Neural cell (in vitro differentiated cells): ENCODE measurements at regions not wholly inside any gene's neighbourhood (a gene's known extent, or its start where the extent isn't known, plus 50 kb on each side); places are given as distances from the start of the nearest gene placed in this dataset.

Experiments
- H2AFZ ChIP-seq: fragments of 200-600, 300-800 bp; sonication (generic), shearing (Covaris generic); 2 replicates; pipeline ENCODE4 v1.6.0; 2014; ENCODE audit warnings: low read depth, mild to moderate bottlenecking, antibody characterized with exemption, low read length, moderate library complexity
- H3F3A ChIP-seq: fragments of 200-600 bp; shearing (Covaris generic); 2 replicates; pipeline ENCODE4 v1.6.1; 2016; ENCODE audit warnings: mild to moderate bottlenecking, moderate library complexity, mixed read lengths, antibody characterized with exemption, low read length; ENCODE audit not compliant: insufficient read depth, poor library complexity, severe bottlenecking
- H3K27ac ChIP-seq: fragments of 200-600, 300-800 bp; sonication (generic), shearing (Covaris generic); 2 replicates; pipeline ENCODE4 v1.5.1; 2014; ENCODE audit warnings: mild to moderate bottlenecking, low read length, moderate library complexity
- H3K27me3 ChIP-seq: fragments of 300-800, 200-600 bp; sonication (generic), shearing (Covaris generic); 2 replicates; pipeline ENCODE4 v1.6.0; 2014; ENCODE audit warnings: mild to moderate bottlenecking, low read depth, low read length, moderate library complexity; ENCODE audit not compliant: insufficient read depth
- H3K36me3 ChIP-seq: fragments of 300-800, 200-600 bp; sonication (generic), shearing (Covaris generic); 2 replicates; pipeline ENCODE4 v1.5.1; 2014; ENCODE audit warnings: mild to moderate bottlenecking, antibody characterized with exemption, low read length, moderate library complexity; ENCODE audit not compliant: insufficient read depth
- H3K4me2 ChIP-seq: fragments of 300-800, 200-600 bp; sonication (generic), shearing (Covaris generic); 2 replicates; pipeline ENCODE4 v1.6.0; 2014; ENCODE audit warnings: mild to moderate bottlenecking, low read length
- H3K4me3 ChIP-seq: fragments of 300-800, 200-600 bp; sonication (generic), shearing (Covaris generic); 2 replicates; pipeline ENCODE4 v1.5.1; 2014; ENCODE audit warnings: mild to moderate bottlenecking, low read length, moderate library complexity
- H3K79me2 ChIP-seq: fragments of 200-600 bp; shearing (Covaris generic); replicated peaks from 2 replicates; pipeline ENCODE4 v1.6.0; 2014; ENCODE audit warnings: mild to moderate bottlenecking, low read length, moderate library complexity; ENCODE audit not compliant: insufficient read depth
- H3K9ac ChIP-seq: fragments of 300-800, 200-600 bp; sonication (generic), shearing (Covaris generic); 2 replicates; pipeline ENCODE4 v1.6.1; 2016; ENCODE audit warnings: mild to moderate bottlenecking, low read length, mixed read lengths
- H3K9me2 ChIP-seq: fragments of 200-600 bp; shearing (Covaris generic); 2 replicates; pipeline ENCODE4 v1.6.1; 2016; ENCODE audit warnings: mild to moderate bottlenecking, low read length, mixed read lengths; ENCODE audit not compliant: insufficient read depth
- H3K9me3 ChIP-seq: fragments of 200-600, 300-800 bp; sonication (generic), shearing (Covaris generic); 2 replicates; pipeline ENCODE4 v1.6.1; 2016; ENCODE audit warnings: mild to moderate bottlenecking, mixed run types, low read length, moderate library complexity, mixed read lengths
- H4K20me1 ChIP-seq: fragments of 200-600 bp; shearing (Covaris generic); 2 replicates; pipeline ENCODE4 v1.6.1; 2016; ENCODE audit warnings: mild to moderate bottlenecking, mixed run types; ENCODE audit not compliant: insufficient read depth
- EP300 ChIP-seq: fragments of 450-650 bp; conservative IDR thresholded peaks from 2 replicates; pipeline ENCODE4 v1.6.1; 2014; ENCODE audit warnings: antibody characterized with exemption, mild to moderate bottlenecking, moderate library complexity; ENCODE audit not compliant: poor library complexity, severe bottlenecking
- EZH2 ChIP-seq: fragments of 200-600, 300-800 bp; shearing (Covaris generic), sonication (generic); IDR thresholded peaks from 2 replicates; pipeline ENCODE4 v1.6.1; 2014; ENCODE audit warnings: antibody characterized with exemption, low read length, borderline replicate concordance, mild to moderate bottlenecking; ENCODE audit not compliant: insufficient read depth, poor library complexity, severe bottlenecking
- MXI1 ChIP-seq: fragments of 450-650 bp; conservative IDR thresholded peaks from 2 replicates; pipeline ENCODE4 v1.6.1; 2014; ENCODE audit warnings: antibody characterized with exemption, mild to moderate bottlenecking; ENCODE audit not compliant: poor library complexity, severe bottlenecking
- POLR2AphosphoS5 ChIP-seq: IDR thresholded peaks from 2 replicates; pipeline ENCODE4 v1.6.1; 2012
- RAD21 ChIP-seq: fragments of 450-650 bp; conservative IDR thresholded peaks from 2 replicates; pipeline ENCODE4 v1.6.1; 2014; ENCODE audit warnings: antibody characterized with exemption, mild to moderate bottlenecking, moderate library complexity
- REST ChIP-seq: IDR thresholded peaks from 2 replicates; pipeline ENCODE4 v1.6.1; 2012; ENCODE audit warnings: borderline replicate concordance
- SMC3 ChIP-seq: fragments of 450-650 bp; conservative IDR thresholded peaks from 2 replicates; pipeline ENCODE4 v1.6.1; 2014; ENCODE audit warnings: antibody characterized with exemption, mild to moderate bottlenecking, moderate library complexity; ENCODE audit not compliant: poor library complexity
- TAF1 ChIP-seq: IDR thresholded peaks from 2 replicates; pipeline ENCODE4 v1.6.1; 2012; ENCODE audit warnings: low read depth
- TF ChIP-seq, protein P1 (sequence below): fragments of 450-650 bp; IDR thresholded peaks from 2 replicates; pipeline ENCODE4 v1.5.1; 2014; ENCODE audit warnings: antibody characterized with exemption, mild to moderate bottlenecking, moderate library complexity; ENCODE audit not compliant: poor library complexity, severe bottlenecking

GRCh38 chr18:56337507-56337906 is 300.9 kb downstream of the TXNL1 start:
- H3K27ac ChIP-seq: no peak overlapping the region
- no peaks in the 10 kb centered on the region for H3F3A ChIP-seq
- H3K9ac ChIP-seq: no peak overlapping the region
- no peak overlapping the region for H3K4me2 ChIP-seq
- no peak overlapping the region for H2AFZ ChIP-seq
- H4K20me1 ChIP-seq: no peaks in the 10 kb centered on the region
- H3K9me2 ChIP-seq: no peaks in the 10 kb centered on the region
- H3K36me3 ChIP-seq: no peaks in the 10 kb centered on the region
- no peak overlapping the region for H3K4me3 ChIP-seq
- H3K79me2 ChIP-seq: no peaks in the 10 kb centered on the region
- TF ChIP-seq TAF1 (no peak), REST (no peak), EZH2 (no peak), POLR2AphosphoS5 (no peak), EP300 (no peak), SMC3 (no peak), RAD21 (no peak)
- TF ChIP-seq, protein P1, sequence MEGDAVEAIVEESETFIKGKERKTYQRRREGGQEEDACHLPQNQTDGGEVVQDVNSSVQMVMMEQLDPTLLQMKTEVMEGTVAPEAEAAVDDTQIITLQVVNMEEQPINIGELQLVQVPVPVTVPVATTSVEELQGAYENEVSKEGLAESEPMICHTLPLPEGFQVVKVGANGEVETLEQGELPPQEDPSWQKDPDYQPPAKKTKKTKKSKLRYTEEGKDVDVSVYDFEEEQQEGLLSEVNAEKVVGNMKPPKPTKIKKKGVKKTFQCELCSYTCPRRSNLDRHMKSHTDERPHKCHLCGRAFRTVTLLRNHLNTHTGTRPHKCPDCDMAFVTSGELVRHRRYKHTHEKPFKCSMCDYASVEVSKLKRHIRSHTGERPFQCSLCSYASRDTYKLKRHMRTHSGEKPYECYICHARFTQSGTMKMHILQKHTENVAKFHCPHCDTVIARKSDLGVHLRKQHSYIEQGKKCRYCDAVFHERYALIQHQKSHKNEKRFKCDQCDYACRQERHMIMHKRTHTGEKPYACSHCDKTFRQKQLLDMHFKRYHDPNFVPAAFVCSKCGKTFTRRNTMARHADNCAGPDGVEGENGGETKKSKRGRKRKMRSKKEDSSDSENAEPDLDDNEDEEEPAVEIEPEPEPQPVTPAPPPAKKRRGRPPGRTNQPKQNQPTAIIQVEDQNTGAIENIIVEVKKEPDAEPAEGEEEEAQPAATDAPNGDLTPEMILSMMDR: no peak
- H3K27me3 ChIP-seq: no peaks in the 10 kb centered on the region
- no peaks in the 10 kb centered on the region for H3K9me3 ChIP-seq

DNA sequence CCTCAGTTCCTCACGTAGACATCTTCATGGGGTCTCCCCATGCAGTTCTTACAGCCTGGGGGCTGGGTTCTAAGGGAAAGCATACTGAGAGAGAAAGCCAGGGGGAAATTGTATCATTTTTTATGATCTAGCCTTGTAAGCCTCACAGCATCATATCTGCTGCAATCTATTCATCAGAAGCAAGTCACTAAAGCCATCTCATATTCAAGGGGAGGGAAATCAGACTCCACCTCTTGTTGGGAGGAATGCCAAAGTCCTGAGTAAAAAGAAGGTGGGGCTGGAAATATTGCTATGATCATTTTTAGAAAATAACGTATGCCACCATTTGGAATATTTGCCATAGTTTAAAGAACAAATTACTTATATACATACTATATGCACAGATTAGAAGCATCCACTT is 304.6 kb downstream of the TXNL1 start:
- Histone ChIP-seq H3K9me2 (no peaks in the 10 kb centered on the region), H4K20me1 (no peaks in the 10 kb centered on the region), H2AFZ (no peak overlapping the region), H3K79me2 (no peaks in the 10 kb centered on the region), H3K36me3 (no peaks in the 10 kb centered on the region), H3K9me3 (no peaks in the 10 kb centered on the region), H3K4me3 (no peak overlapping the region), H3K27ac (no peak overlapping the region), H3F3A (no peaks in the 10 kb centered on the region), H3K27me3 (no peaks in the 10 kb centered on the region), H3K9ac (no peak overlapping the region), H3K4me2 (no peak overlapping the region)
- TF ChIP-seq POLR2AphosphoS5: no peak
- TF ChIP-seq EP300: no peak
- TF ChIP-seq REST: no peak
- TF ChIP-seq TAF1: no peak
- TF ChIP-seq EZH2: no peak
- TF ChIP-seq, protein P1: no peak
- TF ChIP-seq SMC3: no peak
- no peak for TF ChIP-seq RAD21
- TF ChIP-seq MXI1: no peak
